RWPE2 (cell line): ENCODE measurements at regions not wholly inside any gene's neighbourhood (a gene's known extent, or its start where the extent isn't known, plus 50 kb on each side); places are given as distances from the start of the nearest gene placed in this dataset.

ENCODE experiments used
- ATAC-seq: fragments of 200-7000 bp; cut with Tn5 transposase; 3 replicates; pipeline ENCODE4 v1.9.1; 2021; ENCODE audit warnings: low read depth
- DNase-seq: peaks from one replicate; pipeline ENCODE4 v3.0.0-alpha.2; 2020; ENCODE audit warnings: low spot score
- H3K27ac ChIP-seq: fragments of 450-650 bp; 2 replicates; pipeline ENCODE4 v1.5.1; 2017; ENCODE audit warnings: mild to moderate bottlenecking; ENCODE audit not compliant: poor library complexity, severe bottlenecking
- H3K27me3 ChIP-seq: fragments of 250-450 bp; sonication (Bioruptor Pico); 2 replicates; pipeline ENCODE4 v1.5.1; 2021; ENCODE audit warnings: mild to moderate bottlenecking, moderate library complexity; ENCODE audit not compliant: insufficient read depth, poor library complexity, severe bottlenecking
- H3K36me3 ChIP-seq: fragments of 250-450 bp; sonication (Bioruptor Pico); 2 replicates; pipeline ENCODE4 v1.5.1; 2020; ENCODE audit warnings: low read depth, mild to moderate bottlenecking, moderate library complexity
- H3K4me1 ChIP-seq: fragments of 250-450 bp; sonication (Bioruptor Pico); 2 replicates; pipeline ENCODE4 v1.5.1; 2021; ENCODE audit warnings: mild to moderate bottlenecking, moderate library complexity; ENCODE audit not compliant: insufficient read depth, poor library complexity, severe bottlenecking
- H3K4me3 ChIP-seq: fragments of 250-450 bp; sonication (Bioruptor Pico); 2 replicates; pipeline ENCODE4 v1.5.1; 2021; ENCODE audit warnings: mild to moderate bottlenecking, moderate library complexity; ENCODE audit not compliant: severe bottlenecking
- H3K9me3 ChIP-seq: fragments of 250-450 bp; sonication (Bioruptor Pico); 2 replicates; pipeline ENCODE4 v1.5.1; 2021; ENCODE audit warnings: mild to moderate bottlenecking, moderate library complexity; ENCODE audit not compliant: severe bottlenecking
- CTCF ChIP-seq: fragments of 450-650 bp; IDR thresholded peaks from one replicate; pipeline ENCODE4 v1.5.1; 2017; ENCODE audit warnings: mild to moderate bottlenecking, moderate library complexity; ENCODE audit not compliant: poor library complexity, severe bottlenecking

GRCh38 chr2:34844629-34845028 is 1245.5 kb upstream of the FAM98A start:
- Histone ChIP-seq H3K27ac (no peak overlapping the region), H3K36me3 (no peaks in the 10 kb centered on the region), H3K9me3 (no peaks in the 10 kb centered on the region), H3K4me3 (no peak overlapping the region), H3K4me1 (no peaks in the 10 kb centered on the region), H3K27me3 (no peaks in the 10 kb centered on the region)
- ATAC-seq (no peak), DNase-seq (no peak)
- TF ChIP-seq CTCF = no peak

GRCh38 chr2:34838408-34838807 is 1239.3 kb upstream of the FAM98A start:
- Histone ChIP-seq H3K27ac (no peak overlapping the region), H3K9me3 (no peaks in the 10 kb centered on the region), H3K36me3 (no peaks in the 10 kb centered on the region), H3K4me3 (no peak overlapping the region), H3K4me1 (no peaks in the 10 kb centered on the region), H3K27me3 (no peaks in the 10 kb centered on the region)
- ATAC-seq (no peak), DNase-seq (no peak)
- TF ChIP-seq CTCF = no peak

- H3K36me3 ChIP-seq = no peaks in the 10 kb centered on the region
- no peaks in the 10 kb centered on the region for H3K9me3 ChIP-seq
- no peaks in the 10 kb centered on the region for H3K27me3 ChIP-seq
- TF ChIP-seq CTCF = no peak
- DNase-seq = no peak
- ATAC-seq = no peak
- H3K4me1 ChIP-seq = no peaks in the 10 kb centered on the region
- no peak overlapping the region for H3K4me3 ChIP-seq
- H3K27ac ChIP-seq = no peak overlapping the region
These were observed 1237.3 kb upstream of the FAM98A start for GRCh38 chr2:34836361-34836760.

GRCh38 chr2:34831096-34831495 is 1232.0 kb upstream of the FAM98A start:
- Histone ChIP-seq H3K4me3 (no peak overlapping the region), H3K27ac (no peak overlapping the region), H3K9me3 (no peaks in the 10 kb centered on the region), H3K4me1 (no peaks in the 10 kb centered on the region), H3K27me3 (no peaks in the 10 kb centered on the region), H3K36me3 (no peaks in the 10 kb centered on the region)
- ATAC-seq (no peak), DNase-seq (no peak)
- TF ChIP-seq CTCF = no peak

GRCh38 chr2:34828481-34828880 is 1229.4 kb upstream of the FAM98A start:
- no peak overlapping the region for H3K4me3 ChIP-seq
- H3K9me3 ChIP-seq = no peaks in the 10 kb centered on the region
- DNase-seq = no peak
- no peaks in the 10 kb centered on the region for H3K4me1 ChIP-seq
- TF ChIP-seq CTCF = no peak
- ATAC-seq = no peak
- H3K36me3 ChIP-seq = no peaks in the 10 kb centered on the region
- no peak overlapping the region for H3K27ac ChIP-seq
- no peaks in the 10 kb centered on the region for H3K27me3 ChIP-seq
